GM12874 (cell line): ENCODE measurements at regions not wholly inside any gene's neighbourhood (a gene's known extent, or its start where the extent isn't known, plus 50 kb on each side); places are given as distances from the start of the nearest gene placed in this dataset.

Experiments
- TF ChIP-seq, protein P1 (sequence below): IDR thresholded peaks from 2 replicates; pipeline ENCODE4 v1.5.1; 2011; ENCODE audit warnings: low read depth, mild to moderate bottlenecking, control low read depth, low read length, moderate library complexity; ENCODE audit not compliant: insufficient read depth

DNA sequence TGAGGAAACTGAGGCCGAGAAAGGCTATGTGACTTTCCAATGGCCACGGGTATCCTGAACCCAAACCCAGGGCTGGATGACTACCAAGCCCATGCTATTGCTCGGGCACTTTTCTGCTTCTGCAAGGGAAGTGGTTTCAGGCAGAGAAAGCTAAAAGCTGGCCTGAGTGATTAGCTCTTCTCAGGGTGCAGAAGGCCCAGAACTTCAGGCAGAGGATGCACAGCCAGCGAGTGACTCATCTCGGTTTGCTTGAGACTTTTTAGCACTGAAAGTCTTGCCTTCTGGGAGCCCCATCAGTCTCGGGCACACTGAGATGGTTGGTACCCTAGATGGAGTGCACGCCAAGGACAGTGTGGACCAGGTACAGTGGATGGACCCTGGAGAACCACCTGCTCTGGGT is 129.5 kb upstream of the SDK2 start:
- TF ChIP-seq, protein P1, sequence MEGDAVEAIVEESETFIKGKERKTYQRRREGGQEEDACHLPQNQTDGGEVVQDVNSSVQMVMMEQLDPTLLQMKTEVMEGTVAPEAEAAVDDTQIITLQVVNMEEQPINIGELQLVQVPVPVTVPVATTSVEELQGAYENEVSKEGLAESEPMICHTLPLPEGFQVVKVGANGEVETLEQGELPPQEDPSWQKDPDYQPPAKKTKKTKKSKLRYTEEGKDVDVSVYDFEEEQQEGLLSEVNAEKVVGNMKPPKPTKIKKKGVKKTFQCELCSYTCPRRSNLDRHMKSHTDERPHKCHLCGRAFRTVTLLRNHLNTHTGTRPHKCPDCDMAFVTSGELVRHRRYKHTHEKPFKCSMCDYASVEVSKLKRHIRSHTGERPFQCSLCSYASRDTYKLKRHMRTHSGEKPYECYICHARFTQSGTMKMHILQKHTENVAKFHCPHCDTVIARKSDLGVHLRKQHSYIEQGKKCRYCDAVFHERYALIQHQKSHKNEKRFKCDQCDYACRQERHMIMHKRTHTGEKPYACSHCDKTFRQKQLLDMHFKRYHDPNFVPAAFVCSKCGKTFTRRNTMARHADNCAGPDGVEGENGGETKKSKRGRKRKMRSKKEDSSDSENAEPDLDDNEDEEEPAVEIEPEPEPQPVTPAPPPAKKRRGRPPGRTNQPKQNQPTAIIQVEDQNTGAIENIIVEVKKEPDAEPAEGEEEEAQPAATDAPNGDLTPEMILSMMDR, result no peak

DNA sequence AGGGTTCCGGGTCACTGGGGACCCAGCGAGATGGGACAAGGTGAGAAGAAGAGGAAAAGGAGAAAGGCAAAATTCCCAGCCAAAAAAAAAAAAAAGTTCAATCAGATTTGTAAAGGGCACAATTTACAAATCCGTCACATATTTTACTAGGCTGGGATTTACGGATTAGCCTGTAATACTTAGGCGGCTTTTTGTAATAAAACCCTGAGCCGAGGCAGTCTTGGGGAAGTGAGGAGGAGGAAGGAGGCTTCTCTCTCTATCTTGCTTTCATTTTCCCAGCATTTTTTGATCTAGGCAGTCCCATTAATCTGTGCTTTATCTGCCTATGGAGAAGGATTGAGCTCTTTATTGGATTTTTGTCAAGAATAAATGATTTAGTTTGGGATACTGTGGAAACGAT is 130.6 kb upstream of the SDK2 start:
- TF ChIP-seq, protein P1, result no peak

DNA sequence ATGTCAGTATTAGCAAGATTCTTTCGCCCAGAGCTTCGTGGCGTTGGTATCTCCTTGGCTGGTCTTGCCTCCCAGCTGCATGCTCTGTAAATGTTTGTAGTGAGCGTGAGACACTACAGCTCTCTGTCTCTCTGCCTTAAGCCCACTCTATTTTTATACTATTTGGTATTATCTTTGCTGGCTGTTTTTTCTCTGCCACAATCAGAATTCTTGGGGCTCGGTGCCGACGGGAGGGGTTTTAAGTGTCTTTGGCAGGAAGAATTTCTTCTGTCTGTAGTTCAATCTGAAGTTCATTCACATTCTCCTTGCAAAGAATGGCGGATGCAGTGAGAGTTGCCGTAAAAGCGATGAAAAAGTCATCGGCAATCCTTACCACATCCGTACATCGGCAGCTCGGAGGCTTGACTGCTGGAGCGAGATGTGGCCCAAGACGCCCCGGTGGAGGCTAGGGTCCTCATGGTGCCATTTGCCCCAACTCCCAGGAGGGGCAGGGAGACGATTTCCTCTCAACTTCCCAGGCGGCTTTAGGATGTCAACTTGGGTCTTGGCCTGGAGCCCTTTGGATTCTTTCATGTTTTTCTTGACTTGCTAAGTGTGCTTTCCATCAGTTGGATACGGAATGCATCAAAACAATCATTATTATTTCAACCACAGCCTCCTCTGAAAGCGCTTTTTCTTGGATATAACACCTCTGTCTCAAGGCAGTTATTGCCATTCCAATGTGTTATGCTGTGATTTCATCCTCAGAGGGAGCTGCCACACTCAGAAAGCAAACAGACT is 132.3 kb upstream of the SDK2 start:
- TF ChIP-seq, protein P1, result no peak

DNA sequence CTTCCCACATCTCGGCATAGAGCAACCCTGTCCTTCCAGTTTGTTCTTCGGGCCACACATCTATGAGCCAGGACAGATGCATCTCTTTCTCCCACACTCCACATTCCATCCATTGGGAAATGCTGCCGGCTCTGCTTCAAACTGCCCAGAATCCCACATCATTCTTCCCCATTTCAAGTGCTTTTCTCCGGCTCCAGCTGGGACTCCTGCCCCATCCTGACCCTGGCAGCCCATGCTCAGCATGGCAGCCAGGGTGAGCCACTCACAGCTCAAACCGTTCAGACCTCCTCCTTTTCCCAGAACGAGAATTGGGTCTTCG is 132.8 kb upstream of the SDK2 start:
- TF ChIP-seq, protein P1, result no peak

DNA sequence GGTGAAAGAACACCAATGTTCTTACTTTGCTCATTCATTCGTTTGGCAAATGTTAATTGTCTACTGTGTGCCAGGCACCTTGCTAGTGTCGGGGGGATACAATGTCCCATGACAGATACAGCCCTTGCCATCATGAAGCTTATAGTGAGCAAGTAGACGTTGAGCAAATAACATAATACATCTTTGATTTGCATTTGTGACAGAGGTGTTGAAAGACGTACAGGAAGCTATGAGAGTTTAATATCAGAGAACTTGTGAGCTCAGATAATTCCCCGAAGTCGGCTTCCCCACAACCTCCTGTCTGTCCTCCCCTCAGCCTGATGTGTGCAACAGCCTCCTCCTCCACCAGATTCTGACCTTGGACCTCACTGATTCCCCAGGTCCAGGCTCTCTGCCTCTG is 138.0 kb upstream of the SDK2 start:
- TF ChIP-seq, protein P1, result no peak

DNA sequence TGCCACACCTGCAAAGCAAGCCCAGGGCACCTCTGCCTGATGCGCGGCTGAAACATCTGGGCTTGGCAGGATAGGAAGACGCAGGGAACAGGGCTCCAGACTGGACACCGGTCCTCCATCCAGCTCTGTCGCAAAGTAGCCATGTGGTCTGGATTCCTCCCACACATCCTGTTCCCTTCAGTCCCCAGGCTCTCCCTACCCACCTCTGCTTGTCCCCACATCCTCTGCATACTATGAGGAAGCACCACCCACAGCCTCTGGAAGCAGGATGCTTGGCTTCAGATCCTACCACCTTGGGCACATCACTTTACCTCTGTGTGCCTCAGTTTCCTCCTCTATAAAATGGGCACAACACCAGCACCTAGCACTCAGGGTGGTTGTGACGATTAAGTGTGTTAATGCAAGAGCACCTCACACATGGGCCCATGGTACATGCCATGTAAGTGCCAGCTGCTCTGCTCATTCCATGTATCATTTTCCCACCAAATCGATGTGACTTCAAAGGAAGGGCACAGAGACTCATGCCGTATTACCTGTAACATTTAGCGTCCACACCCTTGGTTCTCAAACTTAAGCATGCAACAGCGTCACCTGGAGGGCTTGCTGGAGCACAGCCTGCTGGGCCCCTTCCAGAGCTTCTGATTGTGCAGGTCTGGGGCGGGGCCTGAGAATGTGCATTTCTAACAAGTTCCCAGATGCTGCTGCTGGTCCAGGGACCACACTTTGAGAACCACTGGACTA is 138.6 kb upstream of the SDK2 start:
- TF ChIP-seq, protein P1, result no peak

DNA sequence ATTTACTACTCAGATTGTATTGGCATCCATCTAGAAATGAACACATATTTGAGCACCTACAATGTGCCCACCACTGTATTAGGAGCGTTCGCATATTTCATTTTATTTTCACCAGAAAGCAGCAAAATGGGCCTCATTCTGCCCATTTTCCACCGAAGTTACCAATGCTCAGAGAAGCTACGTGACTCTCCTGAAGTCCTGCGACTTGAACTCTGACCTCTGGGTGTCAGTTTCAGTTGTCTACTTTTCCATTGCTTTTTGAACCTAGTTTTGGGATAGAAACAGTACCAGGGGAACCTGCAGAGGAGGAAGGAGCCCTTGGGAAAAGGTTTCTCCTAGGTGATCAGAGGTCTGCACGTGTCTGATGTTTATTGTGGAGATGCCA is 139.1 kb upstream of the SDK2 start:
- TF ChIP-seq, protein P1, result no peak
